CD4-positive, CD25-positive, alpha-beta regulatory T cell (primary cell): ENCODE measurements at regions not wholly inside any gene's neighbourhood (a gene's known extent, or its start where the extent isn't known, plus 50 kb on each side); places are given as distances from the start of the nearest gene placed in this dataset.
"Not testable (repeated sequence)": the region's sequence is repeated elsewhere in the genome, so short reads cannot be mapped to it uniquely, and the experiment has no call there.

Experiments
- ATAC-seq, 2 donors: fragments of 150-1000 bp; cut with Tn5 transposase; one replicate each; pipeline ENCODE4 v1.10.0; 2021; ENCODE audit warnings: low read depth in 2 of 2, moderate number of reproducible peaks in 2 of 2, moderate library complexity in 1 of 2
- DNase-seq, 3 donors: peaks; one replicate each; pipeline versions ENCODE4 v3.0.0 to v3.0.0-alpha.2; 2012 to 2022; ENCODE audit warnings: mixed read lengths in 1 of 3
- H3K27ac ChIP-seq: one replicate; pipeline ENCODE4 v1.7.0; 2013; ENCODE audit warnings: mild to moderate bottlenecking, low read length; ENCODE audit not compliant: insufficient read depth, poor library complexity, severe bottlenecking
- H3K27me3 ChIP-seq: one replicate; pipeline ENCODE4 v1.7.0; 2013; ENCODE audit warnings: low read length; ENCODE audit not compliant: control insufficient read depth, insufficient read depth
- H3K36me3 ChIP-seq: one replicate; pipeline ENCODE4 v1.7.0; 2013; ENCODE audit warnings: mild to moderate bottlenecking, low read length, moderate library complexity; ENCODE audit not compliant: control insufficient read depth, insufficient read depth
- H3K4me1 ChIP-seq: 2 replicates; pipeline ENCODE4 v1.7.0; 2013; ENCODE audit warnings: mild to moderate bottlenecking, low read length; ENCODE audit not compliant: insufficient read depth, control insufficient read depth, poor library complexity, severe bottlenecking
- H3K4me3 ChIP-seq: one replicate; pipeline ENCODE4 v1.7.0; 2013; ENCODE audit warnings: low read depth, mild to moderate bottlenecking, low read length, moderate library complexity
- H3K9me3 ChIP-seq, 2 experiments: 1 replicate in 1 of 2; 2 replicates in 1 of 2; pipeline ENCODE4 v1.7.0; 2013; ENCODE audit warnings: low read length in 2 of 2, mild to moderate bottlenecking in 1 of 2, moderate library complexity in 1 of 2; ENCODE audit not compliant: control insufficient read depth in 2 of 2
- H3K27ac Mint-ChIP-seq, 3 donors: one replicate each; pipeline ENCODE4 v1.8.0; 2020 to 2022; ENCODE audit warnings: mild to moderate bottlenecking in 3 of 3, mixed read lengths in 3 of 3, moderate library complexity in 2 of 3
- H3K27me3 Mint-ChIP-seq: one replicate; pipeline ENCODE4 v1.8.0; 2022; ENCODE audit warnings: mild to moderate bottlenecking, mixed read lengths
- H3K36me3 Mint-ChIP-seq: one replicate; pipeline ENCODE4 v1.8.0; 2020; ENCODE audit warnings: mixed read lengths
- H3K4me1 Mint-ChIP-seq, 4 donors: one replicate each; pipeline ENCODE4 v1.8.0; 2020 to 2022; ENCODE audit warnings: mixed read lengths in 4 of 4, mild to moderate bottlenecking in 1 of 4
- H3K4me3 Mint-ChIP-seq, 4 donors: one replicate each; pipeline ENCODE4 v1.8.0; 2020 to 2022; ENCODE audit warnings: mild to moderate bottlenecking in 4 of 4, mixed read lengths in 4 of 4, moderate library complexity in 3 of 4
- H3K9me3 Mint-ChIP-seq, 7 donors: one replicate each; pipeline ENCODE4 v1.8.0; 2020 to 2022; ENCODE audit warnings: mixed read lengths in 7 of 7, mild to moderate bottlenecking in 3 of 7, moderate library complexity in 2 of 7

DNA sequence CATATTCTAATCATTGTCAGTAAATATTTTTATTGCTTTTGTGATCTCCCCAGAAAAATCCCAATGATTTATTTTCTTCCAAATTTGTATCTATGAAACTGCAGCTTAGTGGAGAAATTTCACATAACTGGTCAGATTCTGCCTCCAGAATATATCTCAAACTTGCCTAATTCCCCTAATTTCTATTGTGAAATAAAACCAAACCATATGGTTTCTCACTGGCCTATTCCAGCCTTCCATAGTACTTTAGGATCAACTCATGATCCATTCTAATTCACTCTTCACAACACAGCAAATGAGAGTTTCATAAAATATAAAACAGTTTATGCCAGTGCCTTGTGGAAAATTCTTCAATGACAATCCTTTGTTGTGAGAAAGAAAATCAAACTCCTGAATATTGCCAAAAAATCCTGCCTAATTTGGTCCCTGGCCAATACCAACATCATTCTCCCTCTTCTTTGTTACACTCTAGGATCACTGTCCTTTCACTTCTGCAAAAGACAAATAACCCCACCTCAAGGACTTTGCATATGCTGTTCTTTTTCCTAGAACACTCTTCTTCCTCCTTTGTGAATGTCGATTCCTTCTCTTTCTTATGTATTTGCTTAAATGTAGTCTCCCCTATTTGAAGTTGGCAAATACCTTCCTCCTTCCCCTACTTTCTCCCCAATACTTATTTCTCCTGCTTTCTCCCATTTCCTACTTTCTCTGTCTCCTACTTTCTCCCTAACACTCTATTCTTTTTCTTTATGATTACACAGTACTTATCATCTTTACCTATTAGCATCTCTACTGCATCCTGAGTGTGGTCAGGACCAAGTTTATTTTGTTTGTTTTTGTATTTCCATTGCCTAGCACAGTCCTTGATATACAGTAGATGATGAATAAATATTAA, 587.5 kb downstream of the RFPL4B start:
- Histone ChIP-seq H3K4me3 (no peak overlapping the region), H3K27me3 (no peaks in the 10 kb centered on the region), H3K9me3 (peaks cover 0 to 2% of the 10 kb centered on the region in 2 experiments), H3K4me1 (no peaks in the 10 kb centered on the region), H3K27ac (no peak overlapping the region), H3K36me3 (no peaks in the 10 kb centered on the region)
- H3K27me3 Mint-ChIP-seq, result no peaks in the 10 kb centered on the region
- DNase-seq (no peak), ATAC-seq (no peak)
- H3K4me3 Mint-ChIP-seq, result no peak overlapping the region
- H3K27ac Mint-ChIP-seq, result no peak overlapping the region
- peaks cover 0 to 5% (median 0%) of the 10 kb centered on the region in 7 donors for H3K9me3 Mint-ChIP-seq
- no peaks in the 10 kb centered on the region for H3K36me3 Mint-ChIP-seq
- H3K4me1 Mint-ChIP-seq, result no peaks in the 10 kb centered on the region

DNA sequence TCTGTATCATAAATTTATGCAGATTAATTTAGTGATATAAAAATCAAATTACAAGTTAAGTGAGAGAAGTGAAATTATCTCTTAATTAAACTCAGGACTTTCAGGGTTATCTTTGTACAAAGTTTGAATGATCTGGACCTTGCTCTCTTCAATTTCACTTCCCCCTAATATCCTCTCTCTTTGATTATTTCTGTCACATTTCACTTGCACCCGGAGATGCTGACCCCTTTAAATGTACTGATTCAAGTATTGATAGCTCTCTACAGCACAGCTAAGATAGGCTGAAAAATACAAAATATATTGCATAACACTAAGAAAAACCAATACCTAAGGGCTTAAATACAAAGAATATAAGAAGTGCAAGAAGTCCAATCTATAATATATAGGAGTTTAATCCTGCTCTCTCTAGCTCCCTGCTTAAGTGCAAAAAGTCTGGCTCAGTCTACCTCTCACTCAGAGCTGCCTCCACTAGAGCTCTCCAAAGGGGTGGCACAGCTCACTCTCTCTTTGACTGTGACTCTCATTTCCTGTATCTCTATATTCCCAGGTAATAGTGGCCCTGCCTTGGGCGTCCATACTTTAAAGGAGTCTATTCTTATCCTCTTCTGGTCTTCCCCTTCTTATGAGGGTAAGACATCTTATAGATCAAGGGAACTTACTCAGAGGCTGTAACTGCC, 588.4 kb downstream of the RFPL4B start:
- no peak overlapping the region for H3K4me3 Mint-ChIP-seq
- peaks cover 0 to 10% (median 0%) of the 10 kb centered on the region in 7 donors for H3K9me3 Mint-ChIP-seq
- DNase-seq, result no peak
- Histone ChIP-seq H3K27ac (no peak overlapping the region), H3K4me1 (no peaks in the 10 kb centered on the region), H3K27me3 (no peaks in the 10 kb centered on the region), H3K36me3 (no peaks in the 10 kb centered on the region), H3K9me3 (peaks cover 0 to 2% of the 10 kb centered on the region in 2 experiments), H3K4me3 (no peak overlapping the region)
- H3K27ac Mint-ChIP-seq, result no peak overlapping the region
- no peaks in the 10 kb centered on the region for H3K4me1 Mint-ChIP-seq
- H3K36me3 Mint-ChIP-seq, result no peaks in the 10 kb centered on the region
- H3K27me3 Mint-ChIP-seq, result no peaks in the 10 kb centered on the region
- ATAC-seq, result no peak

DNA sequence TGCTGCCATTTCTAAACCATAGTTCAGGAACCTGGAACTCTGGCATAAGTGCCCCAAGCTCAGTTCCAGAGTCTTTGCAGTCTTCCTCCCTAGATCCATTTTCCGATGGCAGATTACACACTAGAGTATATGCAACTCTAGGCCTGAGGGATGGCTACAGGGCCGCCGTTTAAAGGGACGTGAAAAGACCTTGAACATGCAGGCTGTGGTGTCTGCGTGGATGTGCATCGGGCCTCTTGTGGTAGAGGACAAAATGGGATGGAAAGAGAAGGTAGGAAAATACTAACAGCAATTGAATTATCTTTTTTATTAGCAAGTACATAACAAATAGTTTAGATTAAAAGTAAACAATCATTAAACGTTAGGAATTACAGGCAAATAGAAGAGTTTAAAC, 588.9 kb downstream of the RFPL4B start:
- Mint-ChIP-seq H3K36me3 (no peaks in the 10 kb centered on the region), H3K4me3 (no peak overlapping the region), H3K9me3 (peaks cover 0 to 10% (median 0%) of the 10 kb centered on the region in 7 donors), H3K27me3 (no peaks in the 10 kb centered on the region), H3K4me1 (no peaks in the 10 kb centered on the region), H3K27ac (no peak overlapping the region)
- no peak for DNase-seq
- Histone ChIP-seq H3K4me3 (no peak overlapping the region), H3K36me3 (no peaks in the 10 kb centered on the region), H3K9me3 (peaks cover 0 to 2% of the 10 kb centered on the region in 2 experiments), H3K27ac (no peak overlapping the region), H3K4me1 (no peaks in the 10 kb centered on the region), H3K27me3 (no peaks in the 10 kb centered on the region)
- ATAC-seq, result no peak

- DNase-seq, result no peak
- no peaks in the 10 kb centered on the region for H3K27me3 Mint-ChIP-seq
- H3K4me3 Mint-ChIP-seq, result no peak overlapping the region
- H3K9me3 Mint-ChIP-seq, result peaks cover 0 to 10% (median 0%) of the 10 kb centered on the region in 7 donors
- ATAC-seq, result no peak
- Histone ChIP-seq H3K4me1 (no peaks in the 10 kb centered on the region), H3K9me3 (peaks cover 0 to 2% of the 10 kb centered on the region in 2 experiments), H3K36me3 (no peaks in the 10 kb centered on the region), H3K4me3 (no peak overlapping the region), H3K27ac (no peak overlapping the region), H3K27me3 (no peaks in the 10 kb centered on the region)
- no peak overlapping the region for H3K27ac Mint-ChIP-seq
- H3K4me1 Mint-ChIP-seq, result no peaks in the 10 kb centered on the region
- H3K36me3 Mint-ChIP-seq, result no peaks in the 10 kb centered on the region
These were observed 589.4 kb downstream of the RFPL4B start for GRCh38 chr6:112936504-112936903.

GRCh38 chr6:112937690-112938089, 590.6 kb downstream of the RFPL4B start:
- H3K36me3 Mint-ChIP-seq, H3K4me1 ChIP-seq, H3K4me1 Mint-ChIP-seq, H3K9me3 Mint-ChIP-seq, H3K27me3 ChIP-seq, H3K27me3 Mint-ChIP-seq, H3K27ac ChIP-seq, H3K36me3 ChIP-seq, DNase-seq, ATAC-seq, H3K27ac Mint-ChIP-seq, H3K4me3 ChIP-seq, H3K4me3 Mint-ChIP-seq, H3K9me3 ChIP-seq: not testable (repeated sequence)

DNA sequence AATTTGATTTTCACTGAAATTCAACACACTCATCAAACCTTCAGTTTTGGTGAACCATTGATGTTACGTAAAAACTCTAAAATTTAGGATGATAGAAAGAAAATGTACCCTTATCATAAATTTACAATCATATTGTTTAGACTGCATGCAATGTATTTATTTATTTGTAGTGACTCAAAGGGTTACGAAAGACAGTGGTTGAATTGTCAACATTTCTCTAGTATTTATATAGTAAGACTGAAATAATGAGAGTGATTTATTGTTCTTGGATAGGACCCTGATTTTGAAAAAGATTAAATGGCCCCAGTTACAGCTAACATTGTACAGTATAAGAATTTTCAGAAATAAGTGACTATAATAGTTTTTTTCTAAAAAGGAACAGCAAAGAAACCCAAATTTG, 591.5 kb downstream of the RFPL4B start:
- H3K27ac ChIP-seq, result no peak overlapping the region
- DNase-seq (no peak), ATAC-seq (no peak)
- Mint-ChIP-seq H3K27ac (no peak overlapping the region), H3K9me3 (peaks cover 0 to 10% (median 0%) of the 10 kb centered on the region in 7 donors), H3K4me3 (no peak overlapping the region), H3K36me3 (no peaks in the 10 kb centered on the region), H3K27me3 (no peaks in the 10 kb centered on the region), H3K4me1 (no peaks in the 10 kb centered on the region)
- no peaks in the 10 kb centered on the region for H3K27me3 ChIP-seq
- H3K4me3 ChIP-seq, result no peak overlapping the region
- no peaks in the 10 kb centered on the region for H3K36me3 ChIP-seq
- no peaks in the 10 kb centered on the region for H3K4me1 ChIP-seq
- no peaks in the 10 kb centered on the region for H3K9me3 ChIP-seq

DNA sequence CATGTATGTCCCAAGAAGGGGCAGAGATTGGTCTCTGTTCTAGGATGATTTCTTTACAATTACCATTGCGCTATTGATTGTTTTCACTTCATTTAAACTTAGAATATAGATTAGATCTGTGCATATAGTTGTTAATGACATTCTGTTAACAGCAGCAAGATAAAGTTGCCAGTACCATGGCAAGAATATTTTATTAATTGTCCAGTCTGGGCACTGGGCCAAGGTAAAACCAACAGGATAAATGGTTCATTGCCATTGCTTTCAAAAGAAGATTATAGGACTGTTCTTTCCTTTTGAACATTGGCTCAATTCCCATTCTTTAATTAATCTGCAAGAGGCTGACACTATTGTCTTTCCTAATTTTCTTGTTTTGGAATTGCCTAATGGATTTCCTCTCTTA, 592.4 kb downstream of the RFPL4B start:
- ATAC-seq (no peak), DNase-seq (no peak)
- no peaks in the 10 kb centered on the region for H3K4me1 Mint-ChIP-seq
- H3K4me1 ChIP-seq, result no peaks in the 10 kb centered on the region
- H3K27ac Mint-ChIP-seq, result no peak overlapping the region
- H3K9me3 Mint-ChIP-seq, result peaks cover 0 to 10% (median 0%) of the 10 kb centered on the region in 7 donors
- H3K27me3 ChIP-seq, result no peaks in the 10 kb centered on the region
- H3K36me3 ChIP-seq, result no peaks in the 10 kb centered on the region
- H3K4me3 Mint-ChIP-seq, result no peak overlapping the region
- no peak overlapping the region for H3K4me3 ChIP-seq
- no peaks in the 10 kb centered on the region for H3K36me3 Mint-ChIP-seq
- no peaks in the 10 kb centered on the region for H3K27me3 Mint-ChIP-seq
- H3K27ac ChIP-seq, result no peak overlapping the region
- H3K9me3 ChIP-seq, result no peaks in the 10 kb centered on the region
